HG03439 (cell line): ENCODE measurements at regions not wholly inside any gene's neighbourhood (a gene's known extent, or its start where the extent isn't known, plus 50 kb on each side); places are given as distances from the start of the nearest gene placed in this dataset.
"Not testable (repeated sequence)": the region's sequence is repeated elsewhere in the genome, so short reads cannot be mapped to it uniquely, and the experiment has no call there.

Source experiments
- ATAC-seq: cut with Tn5 transposase; IDR thresholded peaks from one replicate; pipeline ENCODE4 v1.9.1; 2021; ENCODE audit warnings: mild to moderate bottlenecking, moderate library complexity; ENCODE audit not compliant: unreplicated experiment

DNA sequence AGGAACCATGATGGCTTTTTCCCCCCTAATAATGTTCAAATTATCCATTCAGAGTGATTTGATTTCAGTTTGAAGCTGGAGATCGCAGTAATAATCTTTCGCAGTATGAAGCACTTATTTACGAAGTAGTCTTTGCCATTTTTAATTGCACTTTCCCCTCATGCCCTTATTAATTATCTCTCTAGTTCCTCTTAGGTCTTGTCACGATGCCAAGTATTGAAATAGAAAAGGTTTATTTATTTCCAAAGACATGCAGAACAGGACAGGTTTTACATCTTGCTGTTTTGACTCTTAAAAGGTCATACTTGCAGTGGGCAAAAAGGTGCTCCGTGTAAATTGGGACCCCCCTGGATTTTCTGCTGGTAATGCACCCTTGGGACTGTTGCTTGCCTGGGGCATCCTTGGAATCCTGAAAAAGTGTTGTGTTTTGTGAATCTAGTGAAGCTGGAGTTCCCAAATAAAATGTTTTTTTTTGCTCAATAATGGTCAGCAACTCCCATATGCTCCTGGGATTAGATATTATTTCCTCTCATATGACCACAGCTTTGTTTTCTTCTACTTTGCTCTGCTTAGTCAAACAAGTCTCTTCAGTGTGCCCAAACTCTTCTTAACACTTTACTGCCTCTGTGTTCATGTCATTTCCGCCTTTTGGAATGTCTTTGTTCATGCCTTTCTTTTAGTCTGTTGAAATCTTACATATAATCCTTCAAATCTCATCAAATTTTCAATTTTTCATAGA is 278.3 kb downstream of the TMEM38B start:
- ATAC-seq = no peak

DNA sequence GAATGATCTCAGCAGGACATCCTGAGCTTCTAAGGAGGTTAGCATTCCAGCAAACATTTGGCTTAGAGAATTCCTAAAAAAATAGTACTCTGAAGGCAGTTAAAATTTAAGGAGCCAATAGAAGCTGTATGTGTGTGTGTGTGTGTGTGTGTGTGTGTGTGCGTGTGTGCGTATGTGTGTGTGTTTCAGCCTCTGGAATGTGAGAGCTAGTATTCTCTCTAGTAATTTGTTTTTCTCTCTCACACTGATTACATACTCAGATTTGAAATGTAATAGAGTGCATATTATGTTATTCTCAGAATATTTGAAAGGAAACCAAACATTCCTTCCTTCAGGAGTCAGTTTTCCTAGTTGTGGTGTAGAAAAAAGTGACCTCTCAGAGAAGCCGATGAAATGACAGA is 279.6 kb downstream of the TMEM38B start:
- no peak for ATAC-seq

DNA sequence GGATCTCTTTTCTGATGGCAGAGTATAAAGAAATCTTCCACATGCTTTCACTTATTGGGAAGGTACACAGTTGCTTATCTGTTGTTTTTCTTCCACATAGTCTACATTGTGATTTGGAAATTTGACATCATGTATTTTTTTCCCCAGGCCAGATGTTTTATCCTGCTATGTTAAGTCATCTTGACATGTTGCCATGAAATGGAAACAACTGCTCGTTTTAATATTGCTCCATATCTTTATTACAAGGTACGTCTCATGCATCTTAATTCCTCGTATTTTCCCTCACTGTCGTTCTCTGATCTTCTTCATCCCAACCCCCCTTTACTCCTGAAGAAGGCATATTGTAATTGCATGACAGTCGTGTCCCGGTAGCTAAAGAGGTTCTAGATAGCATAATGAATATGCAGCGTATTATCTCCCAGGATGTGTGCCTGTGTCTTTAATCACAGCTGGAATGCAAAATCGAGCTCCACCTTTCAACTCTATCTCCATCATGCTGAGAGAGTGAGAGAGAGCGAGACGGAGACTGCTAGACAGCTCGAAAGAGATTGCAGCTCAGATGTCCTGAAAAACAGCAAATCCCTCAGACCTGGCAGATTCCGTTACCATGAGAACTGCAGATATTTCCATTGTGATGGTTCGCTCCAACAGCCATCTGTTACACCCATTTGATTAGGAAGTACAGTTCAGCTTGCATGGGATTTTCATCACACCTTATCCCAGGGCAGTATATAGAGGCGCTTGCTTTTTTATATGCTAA is 281.7 kb downstream of the TMEM38B start:
- no peak for ATAC-seq

DNA sequence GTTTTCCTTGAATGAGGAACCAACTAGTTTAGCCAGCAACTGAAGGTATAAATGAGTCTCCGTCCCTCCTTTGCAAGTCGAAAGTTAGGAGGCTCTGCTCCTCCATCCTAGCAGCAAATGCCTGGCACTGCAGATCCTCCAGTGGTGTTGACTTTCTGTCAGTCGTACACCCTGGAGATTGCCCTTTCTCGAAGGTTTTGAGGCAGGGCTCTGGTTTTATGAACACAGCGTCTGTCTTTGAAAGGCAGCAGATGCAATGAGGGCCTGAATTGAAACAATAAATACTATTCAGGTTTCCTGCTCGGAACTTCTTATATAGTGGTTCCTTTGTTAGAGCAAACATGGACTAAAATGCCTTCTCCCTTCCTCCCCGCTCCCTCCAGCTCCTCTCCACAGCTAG is 284.0 kb downstream of the TMEM38B start:
- no peak for ATAC-seq

DNA sequence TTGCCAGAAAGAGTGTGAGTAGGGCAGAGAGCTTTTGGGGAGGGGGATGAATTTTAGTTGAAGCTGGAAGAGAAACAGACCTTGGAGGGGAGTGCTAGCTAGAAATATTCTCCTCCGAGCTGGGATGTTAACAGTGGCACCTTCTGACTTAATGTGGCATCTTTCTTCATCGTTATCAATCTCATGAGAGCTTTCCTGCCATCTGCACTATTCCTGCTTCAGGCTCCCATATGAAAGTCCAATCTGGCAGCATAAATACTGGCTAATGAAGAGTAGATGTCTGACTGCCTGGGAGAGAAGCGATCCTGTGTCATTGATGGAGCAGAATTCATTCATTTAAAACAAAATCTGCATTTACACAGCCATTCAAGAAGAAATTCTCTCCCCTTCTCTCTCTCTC is 284.5 kb downstream of the TMEM38B start:
- no peak for ATAC-seq

DNA sequence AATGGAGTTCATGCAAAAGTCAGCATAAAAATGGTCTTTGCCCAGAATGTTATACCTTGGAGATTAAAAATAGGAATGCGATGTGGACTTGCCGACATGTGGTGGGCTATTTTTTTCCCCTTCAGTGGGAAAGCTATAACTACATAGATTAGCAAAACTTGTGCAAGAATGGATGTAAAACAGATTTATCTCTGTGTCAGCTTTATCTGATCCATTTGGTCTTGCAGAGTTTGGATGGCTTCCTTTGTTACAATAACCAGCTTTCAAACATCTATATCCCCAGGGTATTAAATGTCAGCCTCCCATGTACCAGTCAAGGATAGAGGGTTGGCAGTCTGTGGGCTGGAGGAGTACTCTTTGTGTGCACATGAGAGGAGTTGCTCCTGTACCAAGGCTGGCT is 284.9 kb downstream of the TMEM38B start:
- ATAC-seq = no peak

DNA sequence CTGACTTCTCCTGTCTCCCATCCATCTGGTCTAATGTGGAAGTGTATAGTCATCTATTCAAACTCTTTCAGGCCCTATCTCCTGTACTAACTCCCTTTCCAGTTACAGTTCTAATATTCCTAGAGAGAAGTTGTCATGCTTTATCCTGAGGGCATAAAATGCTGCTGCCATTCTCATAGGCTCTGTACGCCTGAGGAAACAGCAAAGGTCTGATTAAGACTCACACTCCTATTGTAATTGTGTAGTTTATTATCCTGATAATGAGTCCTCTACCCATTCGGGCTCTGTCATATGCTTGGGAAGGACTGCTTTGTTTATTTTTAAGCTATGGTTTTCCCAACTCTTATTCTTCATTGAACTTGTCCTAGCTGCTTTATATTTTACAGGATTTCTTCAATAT is 290.4 kb downstream of the TMEM38B start:
- ATAC-seq = no peak

DNA sequence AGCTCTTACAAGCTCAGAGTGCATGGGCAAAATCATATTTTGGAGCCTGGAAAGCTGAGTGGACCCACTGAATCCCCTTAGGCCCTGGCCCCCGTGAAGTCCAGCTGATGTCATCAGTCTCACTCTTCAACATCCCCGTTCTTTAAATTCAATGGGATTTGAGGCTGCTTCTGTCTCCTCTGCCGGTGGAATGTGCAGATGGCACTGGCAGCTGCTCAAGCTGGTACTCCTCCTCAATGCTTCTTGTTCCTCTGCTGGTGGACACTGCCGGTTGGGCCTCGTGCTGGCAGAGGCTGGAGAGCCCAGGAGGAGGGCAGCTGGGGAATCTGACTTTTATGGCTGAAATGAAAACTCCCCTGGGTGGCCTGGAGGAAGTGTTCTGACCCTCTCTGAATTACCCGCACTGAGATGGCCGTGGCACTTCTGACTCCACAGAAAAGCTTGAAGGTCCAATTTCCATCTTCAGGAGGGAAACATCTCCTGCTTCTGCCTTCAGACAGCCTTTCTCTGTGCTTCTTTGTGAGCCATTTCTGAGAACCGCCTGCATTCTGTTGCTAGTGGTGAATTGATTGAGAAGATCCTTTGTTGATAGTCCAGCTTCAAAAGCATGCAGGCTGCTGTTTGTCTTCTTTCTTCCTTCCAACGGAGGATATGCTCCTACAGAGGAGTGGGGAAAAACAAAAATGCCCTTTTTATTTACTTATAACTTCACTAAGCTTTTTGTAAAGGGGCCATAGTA is 298.9 kb downstream of the TMEM38B start:
- no peak for ATAC-seq

DNA sequence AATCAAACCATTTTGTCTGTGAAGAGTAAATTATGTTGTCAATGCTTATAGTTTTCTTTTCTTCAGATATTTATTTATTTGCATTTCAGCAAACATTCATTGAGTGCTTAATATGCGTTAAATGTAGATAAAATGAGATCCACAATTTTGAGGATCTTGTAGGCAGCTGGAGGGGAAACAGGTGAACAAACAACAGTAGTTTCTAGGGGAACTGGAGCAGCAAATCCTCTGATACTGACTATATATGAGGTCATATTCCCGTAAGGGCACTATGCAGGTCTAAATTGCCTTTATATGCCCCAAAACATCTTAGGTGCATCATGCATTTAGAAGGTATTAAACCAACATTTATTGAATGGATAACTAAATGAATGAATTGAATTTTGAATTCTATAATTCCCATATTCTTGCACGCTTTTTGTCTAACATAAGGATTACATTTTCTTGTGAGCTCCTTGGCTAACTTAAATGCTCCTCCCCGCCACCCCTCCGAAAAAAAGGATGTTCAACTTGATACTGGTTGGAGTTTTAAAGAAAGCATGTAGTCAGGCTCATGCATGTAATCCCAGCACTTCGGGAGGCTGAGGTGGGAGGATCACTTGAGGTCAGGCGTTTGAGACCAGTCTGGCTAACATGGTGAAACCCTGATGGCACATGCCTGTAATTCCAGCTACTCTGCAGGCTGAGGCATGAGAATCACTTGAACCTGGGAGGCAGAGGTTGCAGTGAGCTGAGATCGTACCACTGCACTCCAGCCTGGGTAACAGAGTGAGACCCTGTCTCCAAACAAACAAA is 299.8 kb downstream of the TMEM38B start:
- ATAC-seq = no peak

DNA sequence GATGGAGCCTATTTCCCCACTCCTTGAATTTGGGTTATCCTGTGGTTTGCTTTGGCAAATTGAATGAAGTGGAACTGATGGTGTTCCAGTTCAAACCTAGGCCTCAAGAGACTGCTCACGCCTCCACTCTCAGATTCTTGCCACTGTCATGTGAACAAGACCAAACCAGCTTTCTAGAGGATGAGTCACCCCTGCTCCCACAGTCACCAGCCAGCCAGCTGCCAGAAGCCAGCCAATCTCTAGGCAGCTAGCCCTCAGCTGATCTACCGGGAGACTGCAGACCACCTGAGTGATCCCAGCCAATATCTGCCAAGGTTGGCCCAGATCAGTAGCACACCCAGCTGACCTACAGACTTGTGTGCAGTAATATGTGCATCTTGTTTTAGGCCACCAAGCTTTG is 300.6 kb downstream of the TMEM38B start:
- no peak for ATAC-seq

DNA sequence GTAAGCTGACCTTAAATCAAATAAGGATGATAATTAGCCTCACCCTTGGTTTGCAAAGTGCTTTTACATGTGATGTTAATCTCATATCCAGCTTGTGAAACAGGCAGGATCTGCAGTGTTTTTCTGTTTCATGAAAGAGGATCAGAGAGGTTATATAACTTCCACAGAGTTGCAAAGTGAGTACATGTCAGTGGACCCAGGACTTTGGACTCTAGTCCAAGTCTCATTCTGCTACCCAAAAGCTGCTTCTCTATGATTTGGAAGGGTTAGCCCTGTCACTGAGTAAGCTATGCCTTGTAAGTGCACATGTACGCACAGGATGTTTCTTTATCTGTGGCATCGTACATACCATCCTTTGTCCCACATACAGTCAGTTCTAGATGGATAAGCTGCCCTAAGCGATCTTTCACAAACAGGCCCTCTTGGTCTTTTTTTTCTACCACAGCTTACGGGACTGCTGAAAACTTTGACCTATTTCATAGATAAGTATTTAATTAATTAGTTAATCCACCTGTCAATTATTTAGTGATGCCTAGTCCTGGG is 322.9 kb downstream of the TMEM38B start:
- no peak for ATAC-seq

DNA sequence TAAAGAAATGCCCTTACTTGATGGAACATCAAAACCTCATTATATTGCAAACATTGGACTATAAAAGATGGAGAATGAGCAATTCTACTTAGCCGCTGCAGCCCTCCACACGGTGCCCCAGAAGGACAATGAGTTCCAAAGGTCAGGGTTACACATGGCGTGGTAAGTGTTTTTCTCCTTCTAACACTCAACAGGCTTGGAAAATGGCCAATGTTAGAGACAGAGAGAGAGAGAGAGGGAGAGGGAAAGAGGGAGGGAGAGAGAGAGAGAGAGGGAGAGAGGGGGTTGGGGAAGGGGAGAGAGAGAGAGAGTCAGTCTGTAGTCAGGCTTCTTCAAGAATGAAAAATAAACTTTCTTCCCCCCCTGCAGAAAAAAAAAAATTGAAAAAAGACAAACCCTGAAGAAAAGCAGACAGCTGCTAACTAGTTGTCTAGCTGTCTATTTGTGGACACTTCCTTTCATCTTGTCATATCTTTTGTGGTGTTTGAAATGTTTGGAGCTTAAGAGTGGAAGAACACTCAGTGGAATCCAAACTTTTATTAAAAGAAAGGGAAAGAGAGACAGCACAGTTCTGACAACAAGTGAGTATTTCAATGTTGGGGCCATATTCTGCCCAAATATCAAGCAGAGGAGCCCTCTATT is 324.8 kb downstream of the TMEM38B start:
- no peak for ATAC-seq

DNA sequence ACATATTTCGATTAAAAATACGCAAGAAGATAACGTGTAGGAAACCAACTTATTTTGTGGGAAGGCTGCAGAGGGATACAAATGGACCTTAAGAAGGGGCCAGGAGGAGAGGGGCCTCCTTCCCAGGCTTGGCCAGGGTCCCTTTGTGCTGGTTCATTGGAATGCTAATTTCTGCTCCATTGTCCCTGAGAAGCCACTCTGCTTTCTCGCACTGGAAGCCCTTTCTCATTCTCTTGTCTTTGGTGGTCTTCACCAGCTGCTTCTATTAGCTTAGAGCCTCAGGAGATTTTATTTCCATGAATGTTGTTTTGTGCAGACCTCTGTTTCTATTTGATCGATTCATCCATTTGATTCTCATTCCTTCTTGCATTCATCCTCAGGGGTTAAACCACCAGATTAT is 325.4 kb downstream of the TMEM38B start:
- no peak for ATAC-seq

DNA sequence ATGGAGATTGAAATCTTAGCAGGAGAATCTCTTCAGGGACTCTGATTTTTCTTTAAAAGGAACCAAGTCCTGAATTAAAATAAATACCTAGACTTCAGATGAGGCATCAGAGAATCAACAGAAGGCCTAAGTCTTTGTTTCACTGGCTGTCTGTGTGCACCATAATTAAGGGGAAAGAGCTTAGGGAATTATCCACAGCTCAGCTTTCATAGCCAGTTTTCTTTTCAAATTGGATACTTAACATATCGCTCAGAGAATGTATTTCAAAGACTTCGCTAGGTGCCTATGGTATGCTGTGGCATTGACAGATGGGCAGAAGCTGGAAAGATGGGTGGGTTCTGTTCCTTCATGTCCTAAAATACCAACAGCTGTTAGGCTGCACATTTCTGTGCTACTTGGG is 325.8 kb downstream of the TMEM38B start:
- ATAC-seq = no peak

DNA sequence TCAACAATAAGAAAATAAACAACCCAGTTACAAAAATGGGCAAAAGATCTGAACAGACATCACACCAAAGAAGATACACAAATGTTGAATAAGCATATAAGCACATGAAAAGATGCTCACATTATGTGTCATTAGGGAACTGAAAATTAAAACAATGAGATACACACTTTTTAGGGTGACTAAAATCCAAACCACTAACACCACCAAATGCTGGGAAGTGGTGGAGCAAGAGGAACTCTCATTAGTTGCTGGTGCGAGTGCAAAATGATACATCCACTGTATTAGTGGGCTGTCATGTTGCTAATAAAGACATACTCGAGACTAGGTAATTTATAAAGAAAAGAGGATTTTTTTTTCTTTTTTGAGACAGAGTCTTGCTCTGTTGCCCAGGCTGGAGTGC is 329.1 kb downstream of the TMEM38B start:
- ATAC-seq = no peak

DNA sequence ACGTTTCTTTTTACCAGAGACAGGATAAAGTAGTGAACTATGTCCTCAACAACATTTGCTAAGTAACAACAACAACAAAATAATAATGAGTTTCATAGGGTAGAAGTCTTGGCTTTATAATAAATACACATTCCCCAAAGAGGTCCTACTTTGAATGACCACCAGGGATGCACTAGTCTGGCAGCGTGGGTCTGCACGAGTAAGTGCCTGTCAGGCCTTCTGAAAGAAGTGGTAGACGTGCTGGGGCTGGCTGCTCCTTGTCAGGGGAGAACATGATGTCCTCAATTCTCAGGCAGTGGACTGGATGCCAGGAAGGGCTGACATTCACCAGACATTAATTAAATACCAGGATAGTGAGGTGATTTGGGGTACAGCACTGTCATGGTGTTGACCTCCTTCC is 331.1 kb downstream of the TMEM38B start:
- ATAC-seq = no peak

DNA sequence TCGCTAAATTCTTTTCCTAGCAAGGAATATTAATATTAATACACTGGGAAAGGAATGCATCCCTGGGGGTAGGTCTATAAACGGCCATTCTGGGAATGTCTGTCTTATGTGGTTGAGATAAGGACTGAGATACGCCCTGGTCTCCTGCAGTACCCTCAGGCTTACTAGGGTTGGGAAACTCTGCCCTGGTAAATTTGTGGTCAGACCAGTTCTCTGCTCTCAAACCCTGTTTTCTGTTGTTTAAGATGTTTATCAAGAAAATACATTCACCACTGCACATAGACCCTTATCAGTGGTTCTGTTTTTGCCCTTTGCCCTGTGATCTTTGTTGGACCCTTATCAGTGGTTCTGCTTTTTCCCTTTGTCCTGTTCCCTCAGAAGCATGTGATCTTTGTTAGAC is 335.8 kb downstream of the TMEM38B start:
- ATAC-seq = not testable (repeated sequence)

DNA sequence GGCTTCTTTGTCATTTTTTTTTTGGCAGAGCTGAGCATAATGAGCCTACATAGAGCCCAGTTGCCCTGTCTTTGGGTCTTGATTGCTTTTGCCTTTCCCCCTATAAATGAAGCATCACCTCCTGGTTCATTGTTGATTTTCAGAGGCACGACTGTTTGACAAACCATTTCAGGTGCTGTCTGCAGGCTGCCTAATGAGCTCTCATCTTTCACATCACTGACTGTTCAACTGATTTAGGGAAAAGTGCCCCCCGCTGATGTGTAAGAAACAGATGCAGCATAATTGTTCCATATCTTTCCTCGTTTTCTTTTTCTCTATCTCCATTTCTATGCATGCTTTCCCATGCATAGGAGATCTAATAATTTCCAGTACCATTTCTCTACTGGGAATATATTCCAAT is 338.6 kb downstream of the TMEM38B start:
- no peak for ATAC-seq

DNA sequence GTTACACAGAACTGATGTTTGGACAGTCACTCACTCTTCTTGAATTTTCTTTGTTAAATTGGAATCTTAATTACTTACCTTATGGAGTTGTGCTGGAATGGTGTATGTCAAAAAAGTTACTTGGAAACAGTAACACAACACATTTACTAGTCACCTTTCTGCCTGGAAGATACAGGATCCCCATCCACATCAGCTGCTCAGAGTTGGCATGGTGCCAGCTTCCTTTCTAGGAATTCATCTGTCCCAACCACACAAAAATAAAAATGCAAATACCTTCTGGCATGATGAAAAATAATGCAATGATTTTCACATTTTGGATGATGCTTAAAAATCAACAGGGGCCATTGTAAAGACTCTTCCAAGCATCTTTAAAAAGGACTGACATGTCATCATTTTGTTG is 341.5 kb downstream of the TMEM38B start:
- no peak for ATAC-seq

DNA sequence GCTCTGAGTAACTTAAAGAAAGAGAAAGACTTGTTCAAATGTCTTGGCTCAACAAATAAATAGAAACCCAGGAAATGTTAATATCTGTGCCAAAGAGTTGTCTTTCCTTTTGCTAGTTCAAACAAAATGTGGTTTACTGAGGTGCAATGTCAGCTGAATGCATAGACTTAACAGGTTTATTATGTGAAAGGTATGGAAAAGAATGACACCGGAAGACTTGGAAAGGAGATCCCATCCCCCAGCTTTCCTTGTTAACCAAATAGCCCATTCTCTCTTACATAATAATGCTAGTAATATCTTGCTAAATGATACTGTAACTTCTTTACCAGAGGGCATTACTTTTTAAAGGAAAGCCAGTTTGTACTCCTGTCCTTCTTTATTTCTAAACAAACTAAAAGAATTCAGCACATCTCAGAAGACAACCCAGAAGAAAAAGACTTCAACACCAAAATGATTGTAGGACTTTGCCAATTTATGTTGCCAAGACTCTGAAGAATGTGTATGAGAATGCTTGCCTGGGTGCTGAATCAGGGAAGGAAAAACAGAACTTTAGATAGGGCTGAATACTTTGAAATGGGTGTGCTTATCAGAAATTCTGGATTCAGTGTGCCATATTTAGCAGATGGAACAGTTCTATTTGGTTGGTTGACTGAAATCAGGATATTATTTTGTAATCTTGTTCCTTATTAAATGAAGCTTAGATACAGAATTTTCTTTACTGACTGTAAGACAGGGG is 344.1 kb downstream of the TMEM38B start:
- ATAC-seq = no peak
